ENCODE measurements at regions not wholly inside any gene's neighbourhood (a gene's known extent, or its start where the extent isn't known, plus 50 kb on each side); places are given as distances from the start of the nearest gene placed in this dataset.

DNA sequence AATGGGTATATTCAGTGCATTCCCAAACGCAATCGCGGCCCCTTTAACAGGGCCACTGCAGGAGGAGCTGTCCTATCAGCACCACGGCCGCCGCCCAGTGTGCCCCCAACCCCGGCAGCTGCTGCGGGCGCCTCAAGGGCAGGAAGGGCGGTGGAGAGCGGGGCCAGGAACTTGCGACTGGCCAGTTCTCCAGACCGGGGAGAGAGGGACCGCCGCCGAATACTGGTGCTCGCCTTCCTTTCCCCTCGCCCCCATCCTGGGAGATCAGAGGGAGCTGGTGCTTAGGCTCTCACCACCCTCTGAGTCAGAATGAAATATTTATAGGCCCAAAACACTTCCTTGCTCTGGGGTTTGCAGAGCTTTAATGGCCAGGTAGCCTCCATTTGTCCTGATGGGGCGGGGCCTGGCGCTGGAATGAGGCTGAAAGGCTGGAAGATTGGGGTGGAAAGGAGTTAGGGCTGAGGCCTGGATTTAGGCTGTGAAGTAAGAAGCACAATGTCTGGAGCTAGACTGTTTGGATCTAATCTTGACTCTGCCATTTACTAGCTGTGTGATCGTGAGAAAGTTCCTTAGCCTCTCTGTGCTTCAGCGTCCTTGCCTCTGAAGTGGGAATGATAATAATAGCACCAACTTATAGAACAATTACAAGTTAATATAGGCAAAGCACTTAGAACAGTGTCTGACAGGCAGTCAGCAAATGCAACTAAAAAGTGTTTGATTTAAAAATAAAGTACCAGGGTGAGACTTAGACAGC, 75.5 kb downstream of the NAV1 start:
- TF ChIP-seq, protein P1, sequence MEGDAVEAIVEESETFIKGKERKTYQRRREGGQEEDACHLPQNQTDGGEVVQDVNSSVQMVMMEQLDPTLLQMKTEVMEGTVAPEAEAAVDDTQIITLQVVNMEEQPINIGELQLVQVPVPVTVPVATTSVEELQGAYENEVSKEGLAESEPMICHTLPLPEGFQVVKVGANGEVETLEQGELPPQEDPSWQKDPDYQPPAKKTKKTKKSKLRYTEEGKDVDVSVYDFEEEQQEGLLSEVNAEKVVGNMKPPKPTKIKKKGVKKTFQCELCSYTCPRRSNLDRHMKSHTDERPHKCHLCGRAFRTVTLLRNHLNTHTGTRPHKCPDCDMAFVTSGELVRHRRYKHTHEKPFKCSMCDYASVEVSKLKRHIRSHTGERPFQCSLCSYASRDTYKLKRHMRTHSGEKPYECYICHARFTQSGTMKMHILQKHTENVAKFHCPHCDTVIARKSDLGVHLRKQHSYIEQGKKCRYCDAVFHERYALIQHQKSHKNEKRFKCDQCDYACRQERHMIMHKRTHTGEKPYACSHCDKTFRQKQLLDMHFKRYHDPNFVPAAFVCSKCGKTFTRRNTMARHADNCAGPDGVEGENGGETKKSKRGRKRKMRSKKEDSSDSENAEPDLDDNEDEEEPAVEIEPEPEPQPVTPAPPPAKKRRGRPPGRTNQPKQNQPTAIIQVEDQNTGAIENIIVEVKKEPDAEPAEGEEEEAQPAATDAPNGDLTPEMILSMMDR (IDR thresholded peaks at IDR 0.05), result no peak
- no peak for TF ChIP-seq POLR2A (IDR thresholded peaks at IDR 0.05)
